Central memory CD4-positive, alpha-beta T cell (primary cell): ENCODE measurements at regions not wholly inside any gene's neighbourhood (a gene's known extent, or its start where the extent isn't known, plus 50 kb on each side); places are given as distances from the start of the nearest gene placed in this dataset.

Experiments used
- DNase-seq: peaks from one replicate; pipeline ENCODE4 v3.0.0; 2022

GRCh38 chr13:33373624-33374023 lies 88.1 kb upstream of the STARD13 start:
- no peak for DNase-seq

DNA sequence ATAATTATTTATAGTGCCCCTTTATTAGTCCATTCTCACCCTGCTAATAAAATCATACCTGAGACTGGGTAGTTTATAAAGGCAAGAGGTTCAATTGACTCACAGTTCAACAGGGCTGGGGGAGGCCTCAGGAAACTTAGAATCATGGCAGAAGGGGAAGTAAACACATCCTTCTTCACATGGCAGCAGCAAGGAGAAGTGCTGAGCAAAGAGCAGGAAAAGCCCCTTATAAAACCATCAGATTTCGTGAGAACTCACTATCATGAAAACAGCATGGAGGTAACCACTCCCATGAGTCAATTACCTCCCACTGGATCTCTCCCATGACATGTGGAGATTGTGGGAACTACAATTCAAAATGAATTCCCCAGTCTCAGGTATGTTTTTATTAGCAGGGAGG lies 89.9 kb upstream of the STARD13 start:
- DNase-seq: no peak

DNA sequence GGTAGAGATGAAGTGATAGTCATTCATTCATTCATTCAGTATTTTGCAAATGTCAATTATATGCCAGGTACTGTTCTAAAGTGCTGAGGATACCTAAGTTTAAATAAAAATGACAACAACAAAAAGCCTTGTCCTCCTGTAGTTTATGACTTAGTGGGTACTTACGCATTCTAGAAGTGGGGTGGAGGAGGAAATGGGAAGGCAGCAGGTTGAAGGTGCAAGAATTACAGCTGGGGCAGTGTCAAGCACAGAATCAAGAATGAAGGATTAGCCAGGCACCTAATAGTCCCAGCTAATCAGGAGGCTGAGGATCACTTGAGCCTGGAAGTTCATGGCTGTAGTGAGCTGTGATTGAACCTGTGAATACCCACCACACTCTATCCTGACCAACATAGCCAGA lies 90.7 kb upstream of the STARD13 start:
- no peak for DNase-seq

GRCh38 chr13:33377411-33377810 lies 91.9 kb upstream of the STARD13 start:
- no peak for DNase-seq

GRCh38 chr13:33377825-33378224 lies 92.3 kb upstream of the STARD13 start:
- DNase-seq: no peak

DNA sequence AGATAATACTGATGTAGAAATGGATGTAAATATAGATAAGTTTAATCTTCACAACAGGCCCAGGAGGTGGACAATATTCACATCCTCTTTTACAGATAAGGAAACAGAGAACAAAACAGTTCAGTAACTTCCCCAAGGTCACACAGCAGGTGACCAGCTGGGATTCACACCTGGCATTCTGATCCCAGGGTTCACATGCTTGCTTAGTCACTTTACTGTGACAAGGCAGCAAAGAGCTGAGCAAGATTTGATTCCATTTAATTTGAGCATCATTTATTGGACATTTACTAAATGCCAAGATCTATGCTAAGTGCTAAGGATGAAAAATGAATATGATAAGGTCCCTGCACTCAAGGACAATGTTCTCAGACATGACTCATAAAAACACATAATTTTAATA lies 94.1 kb upstream of the STARD13 start:
- DNase-seq: no peak

GRCh38 chr13:33380487-33381079 lies 95.0 kb upstream of the STARD13 start:
- no peak for DNase-seq

DNA sequence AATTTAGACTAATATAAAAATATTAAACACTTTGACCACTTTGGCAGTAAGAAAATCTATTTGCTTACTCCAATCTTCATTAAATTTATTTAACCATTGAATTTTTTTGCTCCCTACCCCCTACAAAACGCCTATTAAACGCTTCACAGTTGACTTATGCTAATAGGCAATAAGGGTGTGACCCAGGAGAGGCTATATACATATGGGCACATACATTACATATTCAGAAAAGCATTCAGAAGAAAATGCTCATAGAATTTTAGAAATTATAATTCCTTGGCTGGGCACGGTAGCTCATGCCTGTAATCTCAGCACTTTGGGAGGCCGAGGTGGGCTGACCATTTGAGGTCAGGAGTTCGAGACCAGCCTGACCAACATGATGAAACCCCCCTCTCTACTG lies 95.6 kb upstream of the STARD13 start:
- DNase-seq: no peak

DNA sequence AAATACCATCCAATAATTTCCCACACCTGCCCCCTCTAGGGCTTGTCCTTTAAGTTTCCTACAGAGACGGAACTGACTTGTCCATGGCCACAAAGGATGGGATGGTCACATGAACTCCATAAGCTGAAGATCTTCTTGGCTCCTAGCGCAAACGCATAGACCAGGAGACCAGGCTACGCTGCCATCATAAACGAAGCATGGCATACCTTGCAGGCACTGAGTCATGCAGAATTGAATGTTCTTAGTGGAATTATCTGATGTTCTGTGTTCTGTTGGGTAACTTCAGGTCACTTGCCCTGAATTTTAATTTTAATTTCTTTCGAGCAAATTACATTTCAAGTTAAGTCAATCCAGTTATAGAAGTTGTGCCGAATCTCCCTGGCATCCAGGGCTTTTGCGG lies 96.4 kb upstream of the STARD13 start:
- DNase-seq: no peak

DNA sequence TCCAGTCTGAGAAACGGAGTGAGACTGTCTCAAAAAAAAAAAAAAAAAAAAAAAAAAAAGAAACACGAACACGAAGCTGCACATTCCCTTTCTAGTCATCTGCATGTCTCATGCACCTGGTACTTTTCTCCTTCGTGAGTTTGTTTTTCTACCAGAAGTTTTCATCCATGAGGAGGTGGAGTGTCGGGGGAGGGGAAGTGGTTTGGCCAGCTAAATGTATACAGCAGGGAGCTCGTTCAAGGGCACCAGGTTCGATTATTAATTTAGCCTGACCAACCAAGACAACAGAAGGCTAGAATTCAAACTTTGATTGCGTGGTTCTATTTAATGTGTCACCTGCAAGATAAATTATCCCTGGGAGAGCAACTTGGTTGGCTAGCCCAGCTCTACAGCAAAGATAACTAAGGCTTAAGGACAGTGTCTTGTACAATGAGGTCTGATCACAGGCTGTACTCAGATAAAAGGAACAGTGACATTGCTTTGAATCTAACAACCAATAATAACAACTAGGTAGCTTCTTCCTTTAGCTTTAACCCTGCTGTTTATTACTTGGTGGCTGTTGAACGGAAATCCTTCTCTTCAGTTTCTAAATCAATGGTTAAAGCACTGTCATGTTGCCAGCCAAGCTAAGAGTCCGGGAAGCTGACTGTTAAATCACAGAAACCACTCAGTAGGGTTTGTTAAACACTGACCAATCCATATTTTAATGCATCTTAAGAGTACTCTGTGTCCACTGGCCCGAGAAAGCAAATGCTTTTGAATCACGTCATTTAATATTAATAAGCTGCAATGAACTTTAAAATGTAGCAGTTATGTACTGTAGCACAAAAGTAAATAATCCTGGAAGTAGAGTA lies 98.4 kb upstream of the STARD13 start:
- DNase-seq: no peak

DNA sequence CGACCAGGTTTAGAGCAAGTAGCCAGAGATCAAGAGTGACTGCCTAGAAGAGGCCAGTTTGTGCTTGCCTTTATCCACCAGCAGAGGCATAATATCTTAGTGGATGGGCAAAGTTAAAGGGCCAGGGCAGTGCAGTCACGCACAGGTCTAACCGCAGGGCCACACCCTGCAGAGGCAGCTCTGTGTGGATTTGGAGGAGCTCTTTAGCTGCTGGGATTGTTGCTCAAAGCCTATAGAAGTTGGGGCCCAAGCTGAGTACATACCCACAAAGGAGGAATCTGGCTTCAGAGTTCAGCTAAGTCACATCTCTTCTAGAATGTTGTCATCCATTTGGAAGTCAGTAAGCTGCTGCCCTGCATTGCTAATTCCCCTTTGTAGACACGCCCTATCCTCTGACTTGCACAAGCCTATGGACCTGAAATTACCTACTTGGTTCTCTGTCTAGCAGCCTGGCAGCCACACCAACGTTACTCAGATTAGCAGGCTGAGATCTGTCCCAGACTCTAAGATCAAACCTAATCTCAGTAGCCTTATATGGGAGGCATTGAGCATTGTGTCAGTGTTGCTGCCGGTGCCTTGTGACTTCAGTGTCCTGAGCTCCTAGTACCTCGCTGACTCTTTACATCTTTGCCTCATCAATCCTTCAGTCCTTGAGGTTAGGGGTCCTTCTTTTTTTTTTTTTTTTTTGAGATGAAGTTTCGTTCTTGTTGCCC lies 102.9 kb upstream of the STARD13 start:
- no peak for DNase-seq

- no peak for DNase-seq
Measured at GRCh38 chr13:33392794-33393405, 107.3 kb upstream of the STARD13 start.

DNA sequence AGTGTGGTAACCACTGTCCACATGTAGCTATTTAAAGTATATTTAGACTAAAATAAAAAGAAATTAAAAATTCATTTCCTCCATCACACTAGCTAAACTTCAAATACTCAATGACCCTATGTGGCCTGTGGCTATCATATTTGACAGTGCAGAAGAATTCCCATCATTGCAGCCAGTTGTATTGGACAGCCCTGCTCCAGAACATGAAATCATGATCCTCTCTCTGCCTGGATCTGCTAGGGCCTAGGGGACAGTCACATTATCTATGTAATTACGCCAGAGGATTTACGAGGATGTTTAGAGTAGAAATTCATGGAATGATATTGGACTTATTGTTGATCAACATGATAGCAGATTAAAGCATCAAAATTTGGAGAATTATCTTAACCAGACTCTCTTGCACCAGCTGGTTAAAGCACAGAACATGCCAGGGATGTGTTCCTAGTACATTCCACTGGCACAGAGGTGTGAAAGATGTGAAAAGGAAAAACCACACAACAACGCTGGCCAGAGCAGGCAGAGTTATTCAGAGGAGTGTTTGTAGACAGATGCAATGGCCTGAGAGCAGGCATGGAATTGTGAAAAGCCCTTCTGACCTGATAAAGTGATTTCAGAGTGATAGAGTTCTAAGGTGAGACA lies 108.9 kb upstream of the STARD13 start:
- no peak for DNase-seq

GRCh38 chr13:33401238-33401637 lies 115.7 kb upstream of the STARD13 start:
- no peak for DNase-seq

DNA sequence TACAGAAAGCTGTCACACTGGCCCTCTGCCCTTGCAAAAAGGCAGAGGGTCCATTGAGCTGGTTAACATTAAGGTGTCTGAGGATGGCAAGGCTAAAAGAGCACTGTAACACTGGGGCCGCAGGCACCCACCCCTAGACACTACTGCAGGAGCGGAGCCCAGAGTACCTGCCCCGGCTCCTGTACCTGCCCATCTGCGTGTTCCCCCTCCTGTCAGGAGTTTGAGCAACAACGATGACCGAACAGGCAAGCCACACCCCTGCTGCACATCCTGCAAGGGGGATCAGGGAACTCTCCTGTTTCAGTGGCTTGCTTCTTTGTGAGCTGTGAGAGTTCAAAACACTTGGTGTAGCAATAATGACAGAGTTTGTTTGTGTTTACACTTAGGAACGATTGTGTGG lies 117.4 kb upstream of the STARD13 start:
- DNase-seq: no peak

DNA sequence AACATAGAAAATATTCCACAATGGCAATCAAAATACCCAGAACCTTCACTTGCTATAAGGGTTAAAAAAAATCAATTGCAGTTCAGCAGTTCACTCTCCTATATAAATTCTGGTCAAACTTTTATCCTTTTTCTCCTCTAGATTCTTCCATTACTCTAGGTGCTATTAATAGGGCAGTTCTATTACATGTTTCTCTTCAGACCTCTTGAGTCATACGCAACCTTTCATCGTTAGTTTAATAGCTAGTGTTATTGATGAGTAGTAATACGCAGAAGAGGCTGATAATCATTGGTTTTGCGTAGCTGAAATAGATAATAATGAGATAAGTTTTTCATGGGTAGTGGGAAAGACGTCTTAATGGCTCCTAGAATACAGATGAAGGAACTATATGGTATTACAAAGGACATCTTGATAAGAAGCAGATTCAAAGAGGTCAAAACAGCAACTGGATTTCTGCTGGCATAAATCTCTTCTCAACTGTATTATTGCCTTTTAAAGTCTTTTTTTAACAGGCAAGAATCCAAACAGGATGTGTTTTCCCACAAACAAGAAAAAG lies 118.3 kb upstream of the STARD13 start:
- DNase-seq: no peak

GRCh38 chr13:33405371-33405770 lies 119.8 kb upstream of the STARD13 start:
- no peak for DNase-seq

DNA sequence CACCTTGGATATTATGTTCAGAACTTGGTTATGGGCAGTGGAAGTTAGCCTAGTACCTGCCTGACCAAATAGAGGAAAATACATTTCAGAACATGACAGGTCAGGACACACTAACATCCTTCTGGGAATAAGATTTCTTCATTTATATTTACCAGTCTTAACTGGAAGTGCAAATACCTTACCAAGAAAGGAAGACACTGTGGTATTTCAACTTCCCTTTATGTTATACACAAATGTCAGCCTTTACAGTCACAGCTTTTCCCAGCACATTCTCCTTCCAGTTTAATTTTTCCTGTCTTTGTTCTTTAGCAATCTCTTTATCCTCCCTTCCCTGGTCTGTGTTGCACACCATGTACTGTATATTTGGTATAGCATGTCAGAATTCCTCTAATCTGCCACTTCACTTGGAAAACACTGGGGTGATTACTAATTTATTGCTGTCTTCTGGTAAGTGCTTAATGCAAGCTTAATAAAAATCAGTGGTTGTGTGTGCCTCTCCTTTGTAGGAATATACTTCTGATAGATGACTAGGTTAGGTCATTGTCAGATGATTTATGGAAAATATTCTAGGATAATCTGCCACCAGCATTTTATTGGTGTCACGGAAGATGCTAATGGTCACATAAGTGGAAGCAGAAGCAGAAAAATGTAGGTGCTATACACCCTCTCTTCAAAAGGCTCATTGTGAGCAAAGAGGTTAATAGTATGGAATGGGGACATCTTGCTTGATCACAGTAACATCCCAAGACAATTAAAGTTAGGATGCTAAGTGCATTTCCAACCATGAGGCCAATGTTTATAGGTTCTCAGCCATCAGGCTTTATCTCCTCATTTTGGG lies 124.3 kb upstream of the STARD13 start:
- no peak for DNase-seq

GRCh38 chr13:33410619-33411018 lies 125.1 kb upstream of the STARD13 start:
- DNase-seq: no peak

GRCh38 chr13:33411312-33411711 lies 125.8 kb upstream of the STARD13 start:
- DNase-seq: no peak

DNA sequence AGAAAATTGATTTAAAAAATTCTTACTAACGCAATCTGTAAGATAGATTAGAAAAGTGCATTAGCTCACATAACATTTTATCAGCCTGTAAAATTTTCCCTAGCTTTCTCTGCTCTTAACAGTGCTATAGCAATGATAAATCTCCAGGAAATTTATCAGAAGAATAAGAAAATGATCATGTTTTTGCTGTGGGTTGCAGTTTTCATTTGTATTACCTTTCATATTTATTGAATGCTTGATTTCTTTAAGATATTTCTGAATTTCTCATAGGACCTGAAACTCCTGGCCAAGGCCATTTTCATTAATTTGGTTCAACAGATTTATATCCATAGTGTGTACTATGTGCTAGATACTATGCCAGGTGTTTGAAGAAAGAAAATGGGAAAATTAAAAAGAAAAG lies 130.3 kb upstream of the STARD13 start:
- no peak for DNase-seq
